ENCODE measurements at regions not wholly inside any gene's neighbourhood (a gene's known extent, or its start where the extent isn't known, plus 50 kb on each side); places are given as distances from the start of the nearest gene placed in this dataset.

- no peak for DNase-seq (ENCODE audit: low read depth, low spot score)
Observed at GRCh38 chr3:152069871-152070270, 196.4 kb downstream of the SUCNR1 start.

DNA sequence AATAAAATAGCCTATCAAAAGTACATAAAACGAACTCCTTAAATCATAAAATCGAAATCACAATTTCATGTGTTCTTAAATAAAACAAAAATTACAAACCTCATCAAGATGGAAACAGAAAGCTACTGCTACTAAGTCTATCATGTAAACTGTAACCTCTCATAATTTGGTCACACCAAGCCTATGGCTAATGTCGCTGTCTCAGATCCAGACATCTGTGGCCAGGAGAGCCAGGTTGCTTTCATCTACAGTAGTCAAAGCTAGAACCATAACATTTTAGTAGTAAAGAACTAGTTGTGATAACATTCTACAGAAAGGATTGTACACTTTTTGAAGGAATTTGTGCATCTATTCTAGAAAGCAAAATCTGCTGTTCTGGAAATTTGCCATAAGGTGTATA, 197.4 kb upstream of the MBNL1 start:
- Histone ChIP-seq H3K9me3 (ENCODE audit: control insufficient read depth, insufficient read depth, low read length) (no peaks in the 10 kb centered on the region), H3K27me3 (ENCODE audit: control insufficient read depth, insufficient read depth, low read length) (no peaks in the 10 kb centered on the region), H3K27ac (ENCODE audit: low read depth, low read length) (no peak overlapping the region), H3K4me3 (ENCODE audit: low read depth, low read length) (no peak overlapping the region)
- CTCF ChIA-PET, result interaction anchor here (0.6 to 2.1 kb wide), 24 partner anchors 9 to 453 kb away, joined by 3 to 13 read pairs (median 4); no protein-coding TSS in a partner anchor
- DNase-seq (ENCODE audit: low read depth, low spot score), result no peak
- POLR2A ChIA-PET, result interaction anchor here (0.7 kb wide), 1 partner anchor 147 kb away, joined by 4 read pairs; no protein-coding TSS in a partner anchor
- TF ChIP-seq CTCF (IDR thresholded peaks at IDR 0.05; ENCODE audit: low read depth, low read length), result no peak

More at GRCh38 chr3:152069871-152070270, 196.4 kb downstream of the SUCNR1 start:
- ChIA-PET POLR2A (no interaction called here), CTCF (interaction anchor here (0.6 to 0.7 kb wide), 2 partner anchors 202 to 263 kb away, joined by 3 read pairs; no protein-coding TSS in a partner anchor)
- no peak overlapping the region for H3K4me3 ChIP-seq (ENCODE audit: low read depth, low read length)
- no peaks in the 10 kb centered on the region for H3K9me3 ChIP-seq (ENCODE audit: control insufficient read depth, insufficient read depth, low read length)
- no peak overlapping the region for H3K27ac ChIP-seq (ENCODE audit: low read depth, low read length)
- TF ChIP-seq CTCF (IDR thresholded peaks at IDR 0.05; ENCODE audit: low read depth, low read length), result no peak
- no peaks in the 10 kb centered on the region for H3K27me3 ChIP-seq (ENCODE audit: control insufficient read depth, insufficient read depth, low read length)

DNA sequence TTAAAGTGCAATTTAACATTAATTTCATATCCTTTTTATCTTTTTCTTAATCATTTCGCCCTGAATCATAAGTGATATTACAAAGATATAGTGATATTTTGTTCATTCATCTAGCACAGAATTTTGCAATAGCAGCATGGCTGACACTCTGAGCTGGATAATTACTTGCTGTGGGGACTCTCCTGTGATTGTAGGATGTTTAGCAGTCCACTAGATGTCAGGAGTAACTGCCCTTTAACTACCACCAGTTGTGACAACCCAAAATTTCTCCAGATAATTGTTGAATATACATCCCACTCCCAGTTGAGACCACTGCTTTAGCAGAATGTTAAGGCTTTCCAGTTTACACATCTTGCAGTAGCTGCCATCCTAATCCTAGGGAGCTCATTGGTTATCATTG, 196.8 kb upstream of the MBNL1 start:
- DNase-seq (ENCODE audit: low read depth, low spot score), result peak; percentile 21
- Histone ChIP-seq H3K27me3 (ENCODE audit: control insufficient read depth, insufficient read depth, low read length) (no peaks in the 10 kb centered on the region), H3K27ac (ENCODE audit: low read depth, low read length) (no peak overlapping the region), H3K4me3 (ENCODE audit: low read depth, low read length) (no peak overlapping the region), H3K9me3 (ENCODE audit: control insufficient read depth, insufficient read depth, low read length) (no peaks in the 10 kb centered on the region)
- ChIA-PET CTCF (interaction anchor here (0.6 to 2.1 kb wide), 32 partner anchors 9 to 453 kb away, joined by 3 to 13 read pairs (median 4); no protein-coding TSS in a partner anchor), POLR2A (no interaction called here)
- peak; percentile 61 for TF ChIP-seq CTCF (IDR thresholded peaks at IDR 0.05; ENCODE audit: low read depth, low read length)

- Histone ChIP-seq H3K9me3 (ENCODE audit: control insufficient read depth, insufficient read depth, low read length) (no peaks in the 10 kb centered on the region), H3K4me3 (ENCODE audit: low read depth, low read length) (no peak overlapping the region), H3K27ac (ENCODE audit: low read depth, low read length) (no peak overlapping the region), H3K27me3 (ENCODE audit: control insufficient read depth, insufficient read depth, low read length) (no peaks in the 10 kb centered on the region)
- POLR2A ChIA-PET, result no interaction called here
- no peak for DNase-seq (ENCODE audit: low read depth, low spot score)
- TF ChIP-seq CTCF (IDR thresholded peaks at IDR 0.05; ENCODE audit: low read depth, low read length), result 0 out of 2 replicates have a peak, but pooled peaks have one; percentile 8
- CTCF ChIA-PET, result interaction anchor here (0.6 to 2.1 kb wide), 2 partner anchors 35 to 367 kb away, joined by 3 to 8 read pairs; no protein-coding TSS in a partner anchor
Observed at GRCh38 chr3:152073267-152073666, 195.5 kb upstream of the MBNL1 start.

GRCh38 chr3:152076148-152076547, 192.6 kb upstream of the MBNL1 start:
- no peaks in the 10 kb centered on the region for H3K27me3 ChIP-seq (ENCODE audit: control insufficient read depth, insufficient read depth, low read length)
- no peak for DNase-seq (ENCODE audit: low read depth, low spot score)
- H3K4me3 ChIP-seq (ENCODE audit: low read depth, low read length), result no peak overlapping the region
- H3K27ac ChIP-seq (ENCODE audit: low read depth, low read length), result no peak overlapping the region
- ChIA-PET CTCF (interaction anchor here (1.0 kb wide), 1 partner anchor 368 kb away, joined by 3 read pairs; no protein-coding TSS in a partner anchor), POLR2A (no interaction called here)
- peak; percentile 17; the same call in 1 of the 2 replicates for TF ChIP-seq CTCF (IDR thresholded peaks at IDR 0.05; ENCODE audit: low read depth, low read length)
- H3K9me3 ChIP-seq (ENCODE audit: control insufficient read depth, insufficient read depth, low read length), result no peaks in the 10 kb centered on the region
